GM18502 (cell line): ENCODE measurements at regions not wholly inside any gene's neighbourhood (a gene's known extent, or its start where the extent isn't known, plus 50 kb on each side); places are given as distances from the start of the nearest gene placed in this dataset.
"Not testable (repeated sequence)": the region's sequence is repeated elsewhere in the genome, so short reads cannot be mapped to it uniquely, and the experiment has no call there.

Experiments used
- ATAC-seq: cut with Tn5 transposase; IDR thresholded peaks from one replicate; pipeline ENCODE4 v1.9.1; 2021; ENCODE audit warnings: mild to moderate bottlenecking; ENCODE audit not compliant: unreplicated experiment, poor library complexity

DNA sequence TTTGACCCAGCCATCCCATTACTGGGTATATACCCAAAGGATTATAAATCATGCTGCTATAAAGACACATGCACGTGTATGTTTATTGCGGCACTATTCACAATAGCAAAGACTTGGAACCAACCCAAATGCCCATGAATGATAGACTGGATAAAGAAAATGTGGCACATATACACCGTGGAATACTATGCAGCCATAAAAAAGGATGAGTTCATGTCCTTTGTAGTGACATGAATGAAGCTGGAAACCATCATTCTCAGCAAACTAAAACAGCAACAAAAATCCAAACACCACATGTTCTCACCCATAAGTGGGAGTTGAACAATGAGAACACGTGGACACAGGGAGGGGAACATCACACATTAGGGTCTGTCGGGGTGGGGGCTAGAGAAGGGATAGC lies 889.1 kb downstream of the NR2F1-AS1 start:
- not testable (repeated sequence) for ATAC-seq

DNA sequence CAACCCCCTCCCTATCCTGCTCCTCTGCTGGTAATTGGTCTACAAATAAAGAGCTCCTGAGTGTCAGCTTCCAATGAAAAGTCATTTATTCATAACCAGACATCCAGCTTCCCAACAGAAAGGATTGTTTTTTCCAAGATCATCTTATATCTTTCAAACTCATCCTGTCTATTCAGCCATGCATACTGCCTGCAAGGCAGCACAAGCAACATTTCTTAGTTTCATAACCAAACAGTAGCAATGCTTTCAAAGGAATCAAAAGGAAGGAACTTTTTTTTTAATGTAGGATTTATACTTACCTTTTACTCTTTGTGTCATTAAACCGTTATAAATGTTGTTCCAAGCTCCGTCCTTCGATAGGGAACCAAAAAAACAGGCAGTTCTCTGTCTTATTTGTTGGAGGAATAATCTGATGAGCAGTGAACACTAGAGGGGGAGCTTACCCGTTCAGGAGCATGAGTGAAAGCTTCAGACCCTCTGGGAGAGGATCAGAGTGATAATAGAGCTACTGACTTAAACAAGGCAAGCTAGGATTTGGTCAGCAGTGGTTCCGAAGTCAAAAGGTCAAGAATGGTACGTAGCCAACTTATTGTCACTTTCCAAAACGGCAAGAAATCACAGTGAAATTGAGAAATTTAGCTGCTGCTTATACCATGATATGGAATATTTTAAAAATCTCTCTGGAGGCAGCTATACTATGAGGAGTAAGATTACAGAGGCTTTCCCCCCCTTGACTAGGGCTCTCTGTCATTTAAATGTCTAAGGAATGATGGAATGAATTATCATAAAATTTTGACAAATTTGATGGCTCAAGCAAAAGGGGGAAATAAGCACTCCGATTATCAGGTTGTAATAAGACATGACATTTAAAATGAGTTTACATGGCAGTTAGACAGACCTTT lies 892.9 kb downstream of the NR2F1-AS1 start:
- ATAC-seq = no peak

DNA sequence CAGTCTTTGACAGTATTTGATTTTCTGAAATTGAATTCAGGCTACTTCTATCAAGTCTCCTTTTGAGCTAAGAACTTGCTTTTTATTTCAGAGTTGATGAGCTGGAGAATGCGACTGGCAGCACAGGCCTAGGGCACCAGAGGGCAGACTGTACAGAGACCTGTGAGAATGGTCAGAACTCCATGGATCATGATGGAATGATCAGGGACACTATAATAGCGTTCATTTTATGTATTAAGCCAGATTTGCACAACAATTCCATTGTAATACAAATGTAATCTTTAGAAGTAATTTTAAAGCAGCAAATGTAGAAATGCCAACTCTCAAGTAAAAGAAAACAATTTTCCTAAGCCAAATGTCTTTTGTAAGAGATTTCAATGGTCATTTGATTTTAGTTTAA lies 902.4 kb downstream of the NR2F1-AS1 start:
- no peak for ATAC-seq

DNA sequence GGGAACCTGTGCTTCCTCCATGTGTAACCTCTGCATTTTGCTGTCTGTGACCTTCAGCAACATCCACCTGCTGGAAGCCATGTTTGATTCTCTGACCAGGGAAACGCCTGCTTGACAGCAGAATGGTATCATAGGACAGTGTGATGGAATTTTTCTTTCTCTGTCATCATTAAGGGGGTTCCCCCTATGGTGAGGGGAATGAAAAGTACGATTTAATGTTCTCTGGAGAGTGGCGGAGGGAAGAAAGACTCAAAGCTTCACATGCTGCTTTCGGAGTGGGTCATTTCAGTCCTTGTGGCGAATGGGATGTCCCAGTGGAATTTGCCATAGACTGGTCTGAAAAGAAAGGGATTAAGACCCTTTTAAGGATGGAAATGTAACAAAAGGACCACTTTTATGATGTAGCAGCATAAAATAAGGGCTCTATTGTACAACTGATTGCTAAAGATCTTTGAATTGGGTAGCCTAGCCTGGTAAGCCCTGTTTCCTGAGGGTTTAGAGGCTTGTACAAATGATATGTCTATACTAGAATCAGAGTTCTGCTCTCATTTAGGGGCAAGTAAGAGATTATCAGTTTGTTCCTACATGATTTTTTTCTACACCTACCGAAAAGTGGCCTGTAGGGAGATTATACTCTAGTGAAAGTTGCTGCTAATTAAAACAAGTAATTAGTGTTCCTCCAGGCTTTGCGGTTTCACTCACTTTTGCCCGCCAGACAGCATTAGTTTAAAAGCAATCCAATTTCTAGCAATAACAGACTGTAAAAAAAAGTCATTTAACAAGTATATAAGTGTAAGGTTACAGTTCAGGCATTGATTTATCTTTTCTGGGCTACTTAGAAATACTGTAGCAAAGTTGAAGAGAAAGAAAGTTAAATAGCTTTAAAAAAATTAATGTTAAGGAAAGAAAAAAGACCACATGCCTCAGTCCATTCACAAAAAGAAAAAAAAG lies 904.5 kb downstream of the NR2F1-AS1 start:
- ATAC-seq = no peak

DNA sequence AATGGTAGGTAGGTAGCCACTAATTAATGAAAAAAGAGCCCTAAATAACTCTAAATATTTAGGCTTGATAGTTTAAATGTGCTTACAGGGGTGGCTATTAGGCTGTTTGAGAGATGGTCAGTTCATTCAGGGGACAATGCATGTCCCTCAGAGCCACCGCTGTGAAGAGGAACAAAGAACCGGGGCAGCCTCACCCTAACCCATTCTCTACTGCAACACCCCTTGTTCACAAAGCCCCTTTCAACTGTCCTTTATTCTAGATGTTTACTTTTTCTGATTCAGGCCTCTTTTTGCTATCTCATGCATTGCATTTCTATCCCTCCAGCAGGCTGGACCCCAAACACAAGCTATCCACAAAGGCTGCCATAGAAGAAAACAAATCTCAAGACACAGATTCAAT lies 906.7 kb downstream of the NR2F1-AS1 start:
- ATAC-seq = no peak

DNA sequence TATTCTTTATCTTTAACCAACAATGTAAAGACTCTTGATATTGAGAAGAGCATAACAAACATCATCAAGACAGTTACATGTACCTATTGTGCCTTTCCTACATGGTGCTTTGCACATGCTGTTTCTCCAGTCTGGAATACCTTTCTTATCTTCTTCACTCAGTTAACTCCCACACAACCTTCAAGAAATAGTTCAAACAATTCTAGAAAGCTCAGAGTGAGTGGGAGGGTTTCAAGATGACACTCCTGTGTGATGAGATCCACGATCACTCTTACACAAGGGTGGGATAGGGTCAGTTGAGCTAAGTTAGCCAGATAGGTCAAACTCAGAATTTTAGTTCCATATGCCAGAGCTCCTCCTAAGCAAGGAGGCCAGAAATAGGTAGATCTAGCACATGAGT lies 915.5 kb downstream of the NR2F1-AS1 start:
- no peak for ATAC-seq

DNA sequence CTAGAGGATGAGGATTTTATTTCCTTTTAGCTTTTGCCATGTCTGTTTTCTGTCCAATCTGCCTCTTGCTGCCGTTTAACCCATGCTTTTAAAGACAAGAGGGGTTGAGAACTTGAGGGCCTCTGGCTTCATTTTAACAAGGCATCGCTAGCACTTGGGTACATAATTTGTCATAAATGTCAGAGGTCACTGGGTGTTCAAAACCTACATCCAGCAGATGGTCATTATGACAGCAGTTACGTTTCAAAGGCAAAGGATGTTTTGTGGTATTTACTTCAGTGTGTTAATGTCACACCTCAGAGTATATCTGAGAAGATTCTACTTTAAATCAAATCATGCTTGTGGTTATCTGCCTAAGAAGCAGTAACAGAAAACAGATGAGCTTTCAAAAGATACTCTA lies 918.3 kb downstream of the NR2F1-AS1 start:
- no peak for ATAC-seq

DNA sequence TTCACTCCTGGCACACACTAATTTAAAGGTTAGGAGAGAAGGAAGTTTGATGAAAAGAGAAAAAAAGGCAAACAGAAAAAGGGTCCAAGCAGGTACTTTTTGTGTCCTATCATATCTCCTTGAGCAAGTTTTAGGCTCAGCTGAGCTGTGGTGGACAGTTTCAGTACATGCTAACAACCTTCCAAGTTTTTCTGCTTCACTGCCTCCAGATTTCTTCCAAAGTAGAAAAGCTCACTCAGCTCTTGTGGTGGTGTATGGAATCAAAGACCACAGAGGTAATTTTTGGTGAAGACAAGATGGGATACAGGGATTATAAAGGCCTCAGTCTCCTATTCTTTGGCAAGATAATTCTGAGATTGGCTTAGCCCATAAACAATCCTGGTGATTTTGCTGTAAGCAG lies 921.8 kb downstream of the NR2F1-AS1 start:
- ATAC-seq = no peak

DNA sequence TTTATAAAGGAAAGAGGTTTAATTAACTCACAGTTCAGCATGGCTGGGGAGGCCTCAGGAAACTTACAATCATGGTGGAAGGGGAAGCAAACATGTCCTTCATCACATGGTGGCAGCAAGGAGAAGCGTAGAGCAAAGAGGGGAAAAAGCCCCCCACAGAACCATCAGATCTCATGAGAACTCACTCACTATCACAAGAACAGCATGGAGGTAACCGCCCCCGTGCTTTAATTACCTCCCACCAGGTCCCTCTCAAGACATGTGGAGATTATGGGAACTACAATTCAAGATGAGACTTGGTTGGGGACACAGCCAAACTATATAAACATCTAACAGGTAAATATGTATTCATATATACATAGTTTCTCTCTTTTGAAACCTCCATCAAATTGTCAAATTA lies 926.4 kb downstream of the NR2F1-AS1 start:
- ATAC-seq = not testable (repeated sequence)

DNA sequence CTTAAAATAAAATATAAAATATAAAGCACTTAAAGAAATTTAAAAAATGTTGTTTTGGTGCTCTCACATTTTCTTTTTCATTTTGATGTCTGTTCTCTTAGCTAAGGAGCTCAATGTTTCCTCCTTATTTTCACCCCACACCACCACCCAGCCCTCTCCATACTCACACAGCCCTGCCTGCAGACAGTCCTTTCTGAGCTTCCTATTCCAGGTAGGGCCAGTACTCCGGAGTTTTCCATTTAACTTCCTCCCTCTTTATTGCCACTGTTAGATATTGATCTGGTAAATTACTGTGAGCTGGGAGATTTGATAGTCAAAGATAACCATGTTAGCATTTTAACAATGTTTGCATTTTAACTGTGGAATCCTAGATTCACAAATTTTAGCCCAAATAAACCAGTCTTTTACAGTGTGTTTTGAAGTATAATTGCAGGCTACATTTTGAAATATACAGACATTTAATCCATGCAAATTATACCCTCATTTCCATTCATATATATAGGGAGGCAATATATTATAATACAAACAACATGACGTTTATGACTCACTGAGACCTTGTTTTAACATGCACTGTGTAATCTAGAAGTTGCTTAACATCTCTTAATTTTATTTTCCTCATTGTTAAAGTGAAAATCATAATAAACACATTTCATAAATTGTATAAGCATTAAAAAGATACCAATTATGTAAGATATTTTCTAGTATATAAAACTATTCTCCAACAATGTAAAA lies 927.1 kb downstream of the NR2F1-AS1 start:
- ATAC-seq = no peak

DNA sequence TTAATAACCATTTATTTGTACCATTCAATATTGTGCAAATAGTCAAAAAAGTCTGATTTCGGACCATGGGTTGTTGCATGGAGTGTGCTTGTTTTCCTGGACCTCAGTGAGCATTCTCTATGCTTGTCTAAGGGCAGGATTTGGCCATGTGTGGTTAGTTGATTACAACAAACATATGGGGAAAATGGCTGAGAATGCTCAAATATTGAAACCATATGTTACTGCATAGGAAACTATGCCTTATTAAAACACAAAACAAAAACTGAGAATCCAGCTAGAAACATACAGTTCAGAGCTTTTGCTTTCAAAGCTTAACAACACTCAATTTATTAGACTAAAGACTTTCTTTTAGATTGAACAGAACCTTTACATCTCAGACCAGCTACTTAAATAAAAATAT lies 928.3 kb downstream of the NR2F1-AS1 start:
- ATAC-seq = no peak

DNA sequence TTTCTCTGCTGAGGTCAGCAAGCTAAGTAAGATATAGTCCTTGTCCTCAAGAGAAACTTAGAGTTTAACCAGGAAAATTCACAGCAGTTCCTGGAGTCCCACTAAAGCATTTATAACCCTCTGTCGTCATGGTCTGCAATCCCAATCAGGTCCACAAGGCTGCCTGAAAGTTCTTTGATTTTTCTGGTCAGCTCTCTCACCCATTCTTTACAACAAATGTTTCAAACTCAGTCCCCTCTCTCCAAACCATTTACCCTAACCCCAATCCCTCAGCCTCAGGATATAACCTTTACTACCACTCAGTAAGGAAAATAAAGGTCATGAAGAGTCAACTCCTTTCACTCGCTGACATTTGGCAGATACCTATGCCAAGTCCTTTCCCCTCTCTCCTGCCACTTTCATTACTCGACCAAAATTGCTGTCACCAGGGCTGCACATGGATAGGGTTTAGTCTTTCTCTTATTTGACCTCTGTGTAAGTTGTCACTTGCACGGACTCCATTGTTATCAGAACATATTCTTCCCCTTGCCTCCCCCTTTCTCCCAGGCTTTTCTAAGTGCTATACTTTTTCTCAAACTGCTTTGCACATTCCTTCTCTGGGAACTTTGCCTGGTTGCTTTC lies 936.6 kb downstream of the NR2F1-AS1 start:
- ATAC-seq = no peak

DNA sequence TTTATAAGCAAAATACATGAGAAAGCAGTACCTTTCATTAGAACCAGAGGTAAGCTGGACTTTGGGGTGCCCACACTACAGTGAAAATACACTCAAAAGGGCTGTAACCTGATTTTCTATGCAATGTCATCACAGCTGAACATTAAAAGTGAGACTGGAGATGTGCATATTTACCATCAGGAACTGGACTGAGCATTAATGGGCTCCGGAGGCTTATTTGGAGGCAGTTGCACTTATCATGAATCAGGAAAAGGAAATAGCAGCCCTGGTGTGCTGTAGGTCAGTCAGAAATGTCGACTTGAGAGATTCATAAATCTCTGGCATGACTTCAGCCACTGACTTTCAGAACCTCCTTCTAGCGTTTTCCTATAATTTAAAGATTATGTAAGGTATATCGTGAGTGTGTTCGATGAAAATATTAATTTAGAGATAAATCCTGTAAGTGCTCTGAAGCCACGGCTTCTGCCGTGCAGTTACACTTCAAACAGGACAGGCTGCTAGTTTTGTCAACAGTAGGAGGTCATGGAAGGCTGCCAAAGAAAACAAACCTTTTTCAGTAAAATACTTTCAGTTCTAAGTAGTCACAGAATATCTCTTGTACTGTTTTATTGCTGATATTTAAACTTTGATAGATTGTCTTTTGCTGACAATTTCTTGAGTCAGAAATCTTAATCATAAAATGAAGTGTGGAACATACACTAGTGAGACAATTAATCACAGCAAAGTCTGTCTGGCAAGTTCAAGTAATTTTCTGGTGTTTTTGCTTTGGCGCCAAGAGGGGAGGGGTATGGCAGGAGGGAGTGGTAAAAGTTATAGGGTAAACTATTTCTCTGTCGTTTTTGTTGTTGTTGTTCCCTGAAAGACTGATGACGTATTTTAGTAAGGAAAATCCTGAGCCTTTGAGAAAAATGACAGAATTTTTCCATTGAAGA lies 939.7 kb downstream of the NR2F1-AS1 start:
- no peak for ATAC-seq

DNA sequence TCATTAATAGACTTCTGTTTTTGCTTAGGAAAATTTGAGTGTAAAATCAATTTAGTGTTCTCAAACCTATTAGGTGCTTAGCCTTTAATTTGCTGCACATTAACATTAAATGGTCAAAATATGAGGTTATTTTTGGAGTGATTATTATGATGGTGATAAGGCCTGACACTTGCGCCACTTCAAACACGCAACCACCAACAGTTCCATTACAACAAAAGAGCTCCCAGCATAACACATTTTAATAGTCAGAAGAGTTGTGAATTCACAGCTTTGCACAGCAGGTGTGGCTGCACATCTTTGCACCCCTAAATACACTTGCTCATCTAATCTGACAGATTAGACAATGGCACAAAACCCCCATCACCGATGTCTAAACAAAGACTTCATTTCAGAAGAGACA lies 940.7 kb downstream of the NR2F1-AS1 start:
- ATAC-seq = no peak

DNA sequence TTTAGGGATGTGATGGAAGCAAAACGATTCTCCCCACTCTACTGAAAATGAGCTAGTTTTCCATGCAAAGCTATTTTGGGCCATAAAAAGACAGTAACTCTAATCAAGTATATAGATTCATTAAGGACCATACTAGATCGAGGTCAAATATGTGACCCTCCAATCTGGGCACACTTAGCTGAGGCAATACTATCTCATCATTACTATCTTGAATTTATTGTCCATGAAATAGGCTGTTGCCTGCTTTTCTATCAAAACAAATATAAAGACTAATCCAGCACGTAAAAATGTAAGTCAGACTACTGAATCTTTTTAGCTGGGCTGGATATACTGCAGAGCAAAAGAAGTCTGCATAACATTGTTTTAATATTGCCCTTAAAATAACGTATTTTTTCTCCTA lies 943.1 kb downstream of the NR2F1-AS1 start:
- ATAC-seq = no peak

DNA sequence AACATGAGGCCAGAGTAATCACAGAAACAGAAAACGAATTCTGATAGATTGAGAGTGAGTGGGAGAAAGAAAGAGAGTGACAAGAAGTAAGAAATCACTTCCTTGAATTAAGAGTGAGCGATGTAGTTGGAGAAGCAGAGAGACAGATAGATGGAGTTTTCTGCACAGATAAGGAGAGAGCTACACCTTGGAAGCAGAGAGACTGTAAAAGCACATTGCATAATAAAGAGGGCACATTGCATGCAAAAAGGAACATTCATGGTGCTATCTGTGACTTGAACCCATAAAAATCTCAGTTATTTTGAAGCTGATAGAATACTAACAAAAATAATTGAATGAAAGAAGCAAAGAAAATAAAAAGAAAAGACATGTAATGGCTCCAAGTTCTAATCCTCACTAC lies 943.8 kb downstream of the NR2F1-AS1 start:
- no peak for ATAC-seq

DNA sequence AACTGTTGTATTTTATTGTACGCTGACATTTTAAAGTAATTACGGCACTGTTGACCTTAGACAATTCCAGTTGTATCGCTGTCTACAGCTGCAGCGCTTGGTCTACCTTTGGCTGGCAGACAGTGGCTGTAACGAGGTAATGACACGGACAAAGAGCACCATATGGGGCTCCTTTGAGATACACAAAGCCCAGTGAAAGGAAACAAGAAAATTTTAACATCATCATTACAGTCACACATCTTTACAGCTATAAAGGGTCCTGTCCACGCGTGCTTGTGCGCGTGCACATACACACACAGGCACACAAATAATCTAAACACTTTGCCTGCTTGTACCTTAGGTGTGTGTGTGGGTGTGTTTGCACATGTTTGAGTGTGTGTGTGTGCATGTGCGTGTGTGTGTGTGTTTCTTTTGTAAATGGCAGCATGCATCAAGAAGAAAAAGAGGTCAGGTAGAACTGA lies 946.0 kb downstream of the NR2F1-AS1 start:
- no peak for ATAC-seq

DNA sequence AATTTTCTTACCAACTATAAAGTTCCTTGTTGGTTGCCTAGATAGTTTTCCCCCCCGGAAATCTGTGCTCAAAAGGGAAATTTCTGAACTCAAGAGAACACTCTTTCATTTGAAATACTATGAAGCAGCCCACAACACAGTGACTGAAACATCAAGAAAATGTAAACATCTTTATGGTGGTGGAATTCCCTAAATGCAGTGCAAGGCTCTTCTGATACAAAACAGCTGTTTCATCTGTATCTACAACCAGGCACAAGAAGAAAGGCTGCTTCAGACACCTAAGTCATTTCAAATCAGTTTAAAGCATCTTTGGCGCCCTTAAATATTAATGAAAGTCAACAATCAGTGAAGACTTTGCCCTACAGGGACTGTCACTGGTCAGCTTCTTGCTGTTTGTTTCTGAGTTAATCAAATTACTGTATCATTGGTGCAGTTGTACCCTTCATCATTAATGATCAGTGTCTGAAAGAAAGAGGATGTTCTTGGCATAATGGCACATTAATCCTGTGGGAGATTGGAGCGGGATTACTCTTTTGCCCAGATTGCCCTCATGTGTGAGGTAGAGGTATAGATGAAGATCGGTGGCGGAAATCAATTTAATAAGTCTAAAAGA lies 947.0 kb downstream of the NR2F1-AS1 start:
- no peak for ATAC-seq

DNA sequence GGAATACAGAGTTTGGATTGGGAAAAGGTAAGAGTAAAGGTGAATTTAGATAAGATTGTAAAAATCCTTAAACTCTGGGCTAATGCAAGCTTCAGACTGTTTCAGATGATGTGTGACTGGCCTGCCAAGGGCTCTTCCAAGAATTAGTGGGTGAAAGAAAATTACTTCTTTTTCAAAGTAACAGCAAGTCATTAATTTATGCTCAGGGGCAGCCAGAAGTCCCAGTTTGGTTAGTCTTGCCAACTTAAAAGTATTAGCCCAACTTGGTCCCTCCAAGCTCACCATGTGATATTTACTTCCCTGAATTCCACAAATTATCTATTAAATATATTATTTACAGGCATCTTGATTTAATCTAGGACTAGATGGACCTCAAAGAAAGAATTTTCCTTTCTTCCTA lies 947.8 kb downstream of the NR2F1-AS1 start:
- no peak for ATAC-seq
